ENCODE measurements at regions not wholly inside any gene's neighbourhood (a gene's known extent, or its start where the extent isn't known, plus 50 kb on each side); places are given as distances from the start of the nearest gene placed in this dataset.

DNA sequence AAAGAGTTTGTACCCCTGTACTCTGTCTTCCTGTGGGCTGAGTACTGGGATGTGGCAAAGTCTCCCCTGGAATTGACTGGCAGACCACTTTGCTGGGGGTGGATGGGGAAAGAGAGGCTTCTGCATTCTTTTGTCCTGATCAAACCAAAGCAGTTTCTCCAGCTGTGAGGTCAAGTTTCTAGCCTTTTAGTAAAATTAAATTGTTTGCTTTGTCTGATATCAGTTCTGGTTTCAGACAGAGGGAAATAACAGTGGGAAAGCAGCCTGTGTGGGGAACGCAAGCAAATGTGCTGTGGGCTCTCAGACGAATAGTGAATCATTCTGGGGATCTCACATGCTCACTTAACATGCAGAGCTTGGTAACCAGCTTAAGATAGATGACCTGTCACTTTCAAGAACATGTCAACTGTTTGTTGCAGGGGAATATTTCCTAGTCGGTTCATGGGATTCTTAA, 151.6 kb downstream of the FAT3 start:
- intact Hi-C loops (cut with micrococcal nuclease): no loop called here
- ChIA-PET CTCF (no interaction called here), POLR2A (ENCODE audit: unreplicated experiment) (no interaction called here)
- Histone ChIP-seq H3K36me3 (ENCODE audit: low read depth, low read length) (no peaks in the 10 kb centered on the region), H2AFZ (ENCODE audit: low read length) (no peak overlapping the region), H3K9me3 (ENCODE audit: low read length) (no peaks in the 10 kb centered on the region), H4K20me1 (ENCODE audit: low read length) (no peaks in the 10 kb centered on the region), H3K27me3 (ENCODE audit: low read length) (0 out of 2 replicates have a peak, but pooled peaks cover 8% of the 10 kb centered on the region), H3F3A (ENCODE audit: low read length, unreplicated experiment) (no peaks in the 10 kb centered on the region), H3K4me3 (ENCODE audit: low read length) (no peak overlapping the region), H3K4me2 (ENCODE audit: low read length) (no peak overlapping the region), H3K27ac (ENCODE audit: low read length) (no peak overlapping the region), H3K4me1 (ENCODE audit: insufficient read depth, low read length) (no peaks in the 10 kb centered on the region), H3K9ac (ENCODE audit: low read length) (no peak overlapping the region), H3K9me2 (replicated peaks; ENCODE audit: low read length) (no peaks in the 10 kb centered on the region), H3K79me2 (ENCODE audit: low read length) (no peaks in the 10 kb centered on the region)
- no TSS peak for BruUV-seq (replicated peaks)
- no peak for ATAC-seq
- no peak for DNase-seq
- TF ChIP-seq EZH2 (IDR thresholded peaks at IDR 0.05; ENCODE audit: low read length, unreplicated experiment) (no peak), EZH2phosphoT487 (IDR thresholded peaks at IDR 0.05; ENCODE audit: borderline replicate concordance, low read length) (no peak)
- TF ChIP-seq, protein P1, sequence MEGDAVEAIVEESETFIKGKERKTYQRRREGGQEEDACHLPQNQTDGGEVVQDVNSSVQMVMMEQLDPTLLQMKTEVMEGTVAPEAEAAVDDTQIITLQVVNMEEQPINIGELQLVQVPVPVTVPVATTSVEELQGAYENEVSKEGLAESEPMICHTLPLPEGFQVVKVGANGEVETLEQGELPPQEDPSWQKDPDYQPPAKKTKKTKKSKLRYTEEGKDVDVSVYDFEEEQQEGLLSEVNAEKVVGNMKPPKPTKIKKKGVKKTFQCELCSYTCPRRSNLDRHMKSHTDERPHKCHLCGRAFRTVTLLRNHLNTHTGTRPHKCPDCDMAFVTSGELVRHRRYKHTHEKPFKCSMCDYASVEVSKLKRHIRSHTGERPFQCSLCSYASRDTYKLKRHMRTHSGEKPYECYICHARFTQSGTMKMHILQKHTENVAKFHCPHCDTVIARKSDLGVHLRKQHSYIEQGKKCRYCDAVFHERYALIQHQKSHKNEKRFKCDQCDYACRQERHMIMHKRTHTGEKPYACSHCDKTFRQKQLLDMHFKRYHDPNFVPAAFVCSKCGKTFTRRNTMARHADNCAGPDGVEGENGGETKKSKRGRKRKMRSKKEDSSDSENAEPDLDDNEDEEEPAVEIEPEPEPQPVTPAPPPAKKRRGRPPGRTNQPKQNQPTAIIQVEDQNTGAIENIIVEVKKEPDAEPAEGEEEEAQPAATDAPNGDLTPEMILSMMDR (conservative IDR thresholded peaks at IDR 0.05; ENCODE audit: low read depth, low read length): no peak

DNA sequence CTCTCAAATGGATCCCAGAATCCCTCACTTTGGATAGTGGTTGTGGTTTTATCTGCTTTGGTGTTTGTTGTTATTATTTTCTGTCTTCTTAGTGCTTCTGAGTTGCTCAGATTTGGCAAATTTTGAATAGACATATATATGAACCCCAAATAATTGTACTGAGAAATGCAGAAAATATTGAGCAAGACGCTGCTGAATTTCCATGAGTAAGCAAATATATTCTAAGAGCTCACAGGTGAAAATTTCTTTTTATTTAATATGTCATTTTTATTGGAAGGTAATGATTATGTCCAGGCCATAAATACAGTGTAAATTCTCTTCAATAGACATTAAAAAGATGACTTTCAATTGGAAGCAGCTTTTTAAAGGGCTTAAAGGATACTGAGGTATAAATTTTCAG, 152.1 kb downstream of the FAT3 start:
- Histone ChIP-seq H3K9ac (ENCODE audit: low read length) (no peak overlapping the region), H3K4me1 (ENCODE audit: insufficient read depth, low read length) (no peaks in the 10 kb centered on the region), H3K9me3 (ENCODE audit: low read length) (0 out of 2 replicates have a peak, but pooled peaks cover under 1% of the 10 kb centered on the region), H3F3A (ENCODE audit: low read length, unreplicated experiment) (no peaks in the 10 kb centered on the region), H3K4me3 (ENCODE audit: low read length) (no peak overlapping the region), H3K9me2 (replicated peaks; ENCODE audit: low read length) (no peaks in the 10 kb centered on the region), H3K36me3 (ENCODE audit: low read depth, low read length) (no peaks in the 10 kb centered on the region), H2AFZ (ENCODE audit: low read length) (no peak overlapping the region), H3K27me3 (ENCODE audit: low read length) (0 out of 2 replicates have a peak, but pooled peaks cover 5% of the 10 kb centered on the region), H3K79me2 (ENCODE audit: low read length) (no peaks in the 10 kb centered on the region), H3K27ac (ENCODE audit: low read length) (no peak overlapping the region), H3K4me2 (ENCODE audit: low read length) (no peak overlapping the region), H4K20me1 (ENCODE audit: low read length) (no peaks in the 10 kb centered on the region)
- CTCF ChIA-PET: no interaction called here
- DNase-seq (no peak), ATAC-seq (no peak)
- BruUV-seq (replicated peaks): no TSS peak
- no peak for TF ChIP-seq EZH2 (IDR thresholded peaks at IDR 0.05; ENCODE audit: low read length, unreplicated experiment)
- no peak for TF ChIP-seq EZH2phosphoT487 (IDR thresholded peaks at IDR 0.05; ENCODE audit: borderline replicate concordance, low read length)
- TF ChIP-seq, protein P1 (conservative IDR thresholded peaks at IDR 0.05; ENCODE audit: low read depth, low read length): no peak
- POLR2A ChIA-PET (ENCODE audit: unreplicated experiment): no interaction called here
- intact Hi-C loops (cut with micrococcal nuclease): no loop called here

DNA sequence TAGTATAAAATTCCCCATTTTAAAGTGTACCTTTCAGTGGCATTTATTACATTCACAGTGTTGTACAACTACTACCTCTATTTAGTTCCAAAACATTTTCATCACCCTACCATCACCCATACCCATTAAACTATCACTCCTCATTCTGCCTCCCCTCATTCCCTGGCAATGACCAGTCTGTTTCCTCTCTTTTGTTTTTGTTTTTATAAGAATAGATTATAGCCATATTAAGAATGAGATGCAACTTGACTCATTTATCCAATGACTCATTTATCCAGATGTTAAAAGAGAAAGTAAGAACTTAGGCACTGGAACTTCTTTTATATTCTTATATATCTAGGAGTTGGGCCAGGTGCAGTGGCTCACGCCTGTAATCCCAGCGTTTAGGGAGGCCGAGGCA, 156.3 kb downstream of the FAT3 start:
- Histone ChIP-seq H3K27ac (ENCODE audit: low read length) (no peak overlapping the region), H3K4me2 (ENCODE audit: low read length) (no peak overlapping the region), H3K9ac (ENCODE audit: low read length) (no peak overlapping the region), H3F3A (ENCODE audit: low read length, unreplicated experiment) (no peaks in the 10 kb centered on the region), H3K27me3 (ENCODE audit: low read length) (no peaks in the 10 kb centered on the region), H3K9me3 (ENCODE audit: low read length) (0 out of 2 replicates have a peak, but pooled peaks cover 6% of the 10 kb centered on the region), H3K79me2 (ENCODE audit: low read length) (no peaks in the 10 kb centered on the region), H3K36me3 (ENCODE audit: low read depth, low read length) (no peaks in the 10 kb centered on the region), H3K9me2 (replicated peaks; ENCODE audit: low read length) (no peaks in the 10 kb centered on the region), H3K4me3 (ENCODE audit: low read length) (no peak overlapping the region), H3K4me1 (ENCODE audit: insufficient read depth, low read length) (peaks cover 11% of the 10 kb centered on the region; the same call in 1 of the 2 replicates), H4K20me1 (ENCODE audit: low read length) (no peaks in the 10 kb centered on the region), H2AFZ (ENCODE audit: low read length) (no peak overlapping the region)
- BruUV-seq (replicated peaks): no TSS peak
- CTCF ChIA-PET: no interaction called here
- intact Hi-C loops (cut with micrococcal nuclease): no loop called here
- peak; percentile 34 for DNase-seq
- ATAC-seq: no peak
- TF ChIP-seq EZH2 (IDR thresholded peaks at IDR 0.05; ENCODE audit: low read length, unreplicated experiment): no peak
- no peak for TF ChIP-seq EZH2phosphoT487 (IDR thresholded peaks at IDR 0.05; ENCODE audit: borderline replicate concordance, low read length)
- TF ChIP-seq, protein P1 (conservative IDR thresholded peaks at IDR 0.05; ENCODE audit: low read depth, low read length): no peak
- POLR2A ChIA-PET (ENCODE audit: unreplicated experiment): no interaction called here
